HG03521 (cell line): ENCODE measurements at regions not wholly inside any gene's neighbourhood (a gene's known extent, or its start where the extent isn't known, plus 50 kb on each side); places are given as distances from the start of the nearest gene placed in this dataset.

Experiments
- ATAC-seq: cut with Tn5 transposase; IDR thresholded peaks from one replicate; pipeline ENCODE4 v1.9.1; 2021; ENCODE audit warnings: mild to moderate bottlenecking, moderate library complexity; ENCODE audit not compliant: unreplicated experiment

DNA sequence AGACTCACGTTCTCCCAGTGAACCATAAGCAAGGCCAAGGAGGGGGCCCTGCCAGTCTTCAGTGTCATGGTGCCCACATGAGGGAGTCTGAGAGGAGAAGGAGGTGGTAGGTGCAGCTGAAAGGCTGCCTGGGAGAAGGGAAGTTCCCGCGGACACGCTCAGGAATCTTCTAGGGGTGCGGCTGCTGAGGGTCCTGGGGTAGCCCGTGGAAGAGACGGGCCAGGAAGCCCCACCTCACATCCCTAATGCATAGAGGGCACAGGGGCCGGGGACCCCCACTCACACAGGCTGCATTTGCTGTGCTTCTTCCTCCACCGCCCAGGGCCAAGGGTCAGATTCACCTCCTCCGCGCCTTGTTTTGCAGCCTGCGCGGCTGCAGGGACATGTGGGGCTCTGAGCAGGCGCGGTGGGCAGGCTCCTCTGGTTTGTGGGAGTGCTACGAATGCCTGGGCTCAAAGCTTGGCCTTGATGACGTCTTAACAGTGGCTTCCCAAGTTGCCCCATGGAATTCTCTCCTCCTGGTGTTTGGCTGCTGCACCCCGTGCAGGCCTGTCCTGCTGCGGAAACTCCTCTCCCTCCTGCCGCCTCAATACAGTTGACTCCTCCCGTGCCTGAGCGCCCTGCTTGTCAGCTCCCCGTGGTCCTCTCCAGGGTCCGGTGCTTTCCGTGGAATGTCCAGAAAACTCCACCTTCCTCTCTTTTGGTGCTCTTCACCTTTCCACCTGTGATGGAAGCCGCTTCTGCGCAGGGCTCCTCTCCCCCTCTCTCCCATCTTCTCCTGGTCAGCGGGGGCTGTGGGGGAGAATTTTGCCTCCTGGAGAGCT, 95.7 kb downstream of the VAPA start:
- no peak for ATAC-seq

DNA sequence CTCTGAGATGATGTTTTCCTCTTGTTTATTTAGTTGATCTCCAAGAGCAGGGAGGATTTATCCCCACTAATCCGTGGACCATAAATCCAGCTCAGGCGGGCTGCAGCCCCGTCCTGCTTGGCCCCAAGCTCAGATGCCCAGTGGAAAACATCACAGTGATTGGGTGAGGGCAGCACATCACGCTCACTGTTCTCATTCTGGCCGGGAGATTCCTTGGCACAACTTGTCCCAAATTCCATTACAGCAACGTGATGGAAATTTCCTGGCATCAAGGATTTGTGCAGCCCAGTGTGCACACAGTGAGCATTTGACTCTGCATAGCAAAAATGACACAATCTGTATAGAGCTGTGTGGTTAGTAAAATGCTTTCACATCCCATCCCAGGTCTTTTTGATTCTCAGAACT, 96.8 kb downstream of the VAPA start:
- no peak for ATAC-seq

DNA sequence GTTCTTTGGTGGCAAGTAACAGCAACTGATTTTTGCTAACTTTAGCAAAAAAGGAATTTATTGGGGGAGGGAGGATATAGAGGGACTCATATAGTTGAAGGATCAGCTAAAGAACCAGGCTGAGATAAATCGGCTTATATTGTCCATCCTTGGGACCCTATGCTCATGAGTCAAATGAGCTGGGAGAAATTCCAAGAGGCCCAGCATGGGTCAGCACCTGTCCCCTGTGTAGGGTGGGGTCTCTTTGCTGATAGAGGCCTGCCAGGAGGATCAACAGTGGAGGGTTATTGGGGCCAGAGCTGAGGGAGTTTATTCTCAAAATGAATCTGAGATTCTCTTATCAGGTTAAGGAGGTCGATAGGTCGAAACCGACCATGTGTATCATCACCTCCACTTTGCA, 97.2 kb downstream of the VAPA start:
- ATAC-seq: no peak

GRCh38 chr18:10011751-10012150, 97.9 kb downstream of the VAPA start:
- no peak for ATAC-seq

- ATAC-seq: no peak
These were observed 98.7 kb downstream of the VAPA start for GRCh38 chr18:10012526-10012925.

GRCh38 chr18:10013621-10014543, 100.1 kb downstream of the VAPA start:
- no peak for ATAC-seq

DNA sequence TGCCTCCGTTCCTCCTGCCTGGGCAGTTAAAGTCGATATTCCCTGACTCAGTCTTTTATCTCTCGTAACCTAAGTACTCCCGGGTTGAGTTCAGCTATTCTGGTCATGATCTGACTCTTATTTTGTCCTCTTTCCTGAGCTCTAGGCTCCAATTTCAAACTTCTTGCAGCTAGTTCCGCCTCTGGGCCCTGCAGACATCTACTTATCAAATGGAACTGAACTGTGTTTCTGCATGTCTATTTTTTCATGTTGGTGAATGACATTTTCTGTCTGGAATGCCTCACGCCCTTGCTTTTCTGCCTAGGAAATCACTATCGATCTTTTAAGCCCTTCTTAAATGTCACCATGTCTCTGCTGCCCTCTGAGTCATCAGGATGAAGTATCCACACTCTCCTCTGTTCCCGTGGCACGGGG, 101.5 kb downstream of the VAPA start:
- ATAC-seq: no peak

DNA sequence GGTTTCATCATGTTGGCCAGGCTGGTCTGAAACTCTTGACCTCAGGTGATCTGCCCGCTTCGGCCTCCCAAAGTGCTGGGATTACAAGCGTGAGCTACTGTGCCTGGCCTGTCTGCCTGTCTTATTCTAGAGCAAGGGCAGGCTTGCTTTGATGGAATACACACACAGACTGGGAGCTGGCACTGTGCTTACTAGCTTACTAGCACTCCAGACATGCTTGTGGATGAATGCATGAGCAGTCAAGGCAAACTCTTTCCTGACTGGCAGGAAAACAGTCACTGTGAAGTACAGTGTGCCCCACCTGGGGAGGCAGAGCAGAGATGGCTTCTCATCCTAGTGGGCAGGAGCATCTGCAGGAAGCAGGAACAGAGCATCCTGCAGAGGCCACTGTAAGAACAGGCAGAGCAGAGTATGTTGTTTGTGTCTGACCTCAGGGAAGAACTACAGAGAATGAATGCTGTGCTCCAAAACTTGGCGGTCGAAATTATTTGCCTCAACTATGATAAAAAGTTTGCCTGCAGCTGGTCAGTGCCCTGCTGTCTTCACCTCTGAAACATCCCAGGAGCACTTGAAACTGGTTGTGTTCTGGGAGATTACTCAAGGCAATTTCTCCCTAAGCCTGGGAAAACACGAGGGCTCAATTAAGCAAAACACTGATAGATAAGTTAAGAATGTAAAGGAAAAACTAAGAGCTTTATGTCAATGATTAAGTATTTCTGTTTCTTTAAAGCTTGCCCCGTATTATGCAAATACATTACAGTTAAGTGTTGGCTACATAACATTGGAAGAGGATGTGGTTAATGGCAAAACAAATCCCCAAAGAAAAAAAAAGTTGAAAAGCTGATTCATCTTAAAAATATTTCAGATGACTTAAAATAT, 102.4 kb downstream of the VAPA start:
- ATAC-seq: no peak

GRCh38 chr18:10017043-10017442, 103.2 kb downstream of the VAPA start:
- ATAC-seq: no peak

GRCh38 chr18:10018289-10018688, 104.5 kb downstream of the VAPA start:
- no peak for ATAC-seq

DNA sequence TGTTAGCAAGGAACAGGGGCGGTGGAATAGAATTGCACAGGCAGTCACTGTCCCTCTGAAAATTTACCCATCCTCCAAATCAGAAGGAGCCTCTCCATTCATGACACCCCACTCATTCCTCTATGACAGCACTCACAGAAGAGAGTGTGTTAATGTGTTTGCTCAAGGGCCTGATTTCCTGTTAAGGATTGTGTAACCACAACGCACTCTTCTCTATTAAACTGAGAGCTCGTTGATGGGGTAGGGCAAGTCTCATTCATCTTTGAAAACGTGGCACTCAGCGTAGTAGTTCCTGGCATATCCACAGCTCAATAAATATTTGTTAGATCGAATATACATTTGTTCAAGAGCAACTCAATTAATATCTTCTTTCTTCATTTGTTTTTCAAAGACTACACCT, 106.4 kb downstream of the VAPA start:
- no peak for ATAC-seq

DNA sequence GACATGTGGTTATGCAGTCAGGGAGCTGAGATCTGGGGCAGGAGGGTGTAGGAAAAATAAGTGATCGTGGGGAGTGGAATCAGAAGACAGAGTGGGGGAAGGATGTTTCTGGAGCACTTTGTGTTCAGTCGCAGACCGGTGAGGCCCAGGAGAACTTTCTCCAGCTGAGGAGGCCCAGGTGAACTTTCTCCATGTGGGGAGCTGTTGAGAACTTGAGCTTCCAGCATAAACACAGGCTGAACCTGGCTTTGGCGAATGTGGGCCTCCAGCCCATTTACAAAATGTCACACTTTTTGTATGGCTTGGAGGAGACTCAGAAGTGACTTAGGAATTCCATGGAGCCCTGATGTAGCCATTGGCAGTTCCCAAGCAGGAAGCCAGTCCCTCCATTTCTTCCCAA, 108.5 kb downstream of the VAPA start:
- ATAC-seq: no peak

DNA sequence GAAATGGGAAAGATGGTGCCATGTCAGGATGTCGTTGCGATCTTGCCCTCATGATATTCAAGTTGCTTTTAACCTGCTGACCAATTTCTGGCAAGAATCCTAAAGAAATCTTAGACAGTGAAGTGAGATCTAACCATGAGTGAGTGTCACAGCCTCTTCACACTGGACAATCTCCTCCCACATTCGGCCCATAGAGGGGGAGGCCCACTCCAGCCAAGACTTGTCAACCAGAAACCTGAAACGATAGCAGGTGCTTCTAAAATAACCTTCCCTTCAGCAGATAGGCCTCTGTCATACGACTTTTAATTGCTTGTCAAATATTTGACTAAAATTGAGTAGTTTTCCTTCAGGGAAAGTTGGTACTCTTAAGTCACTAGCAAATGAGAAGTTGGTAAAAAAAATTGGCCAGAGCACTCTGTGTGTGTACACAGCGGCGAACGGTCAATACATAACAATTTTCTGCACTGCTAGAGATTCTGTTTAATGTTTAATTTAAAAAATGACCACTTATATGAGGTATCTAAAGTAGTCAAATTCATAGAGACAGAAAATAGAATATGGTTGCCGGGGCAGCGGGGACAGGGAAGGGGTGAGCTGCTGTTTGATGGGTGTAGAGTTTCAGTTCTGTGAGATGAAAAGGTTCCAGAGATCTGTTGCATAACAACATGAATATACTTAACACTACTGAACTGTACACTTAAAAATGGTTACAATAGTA, 110.2 kb downstream of the VAPA start:
- ATAC-seq: no peak

DNA sequence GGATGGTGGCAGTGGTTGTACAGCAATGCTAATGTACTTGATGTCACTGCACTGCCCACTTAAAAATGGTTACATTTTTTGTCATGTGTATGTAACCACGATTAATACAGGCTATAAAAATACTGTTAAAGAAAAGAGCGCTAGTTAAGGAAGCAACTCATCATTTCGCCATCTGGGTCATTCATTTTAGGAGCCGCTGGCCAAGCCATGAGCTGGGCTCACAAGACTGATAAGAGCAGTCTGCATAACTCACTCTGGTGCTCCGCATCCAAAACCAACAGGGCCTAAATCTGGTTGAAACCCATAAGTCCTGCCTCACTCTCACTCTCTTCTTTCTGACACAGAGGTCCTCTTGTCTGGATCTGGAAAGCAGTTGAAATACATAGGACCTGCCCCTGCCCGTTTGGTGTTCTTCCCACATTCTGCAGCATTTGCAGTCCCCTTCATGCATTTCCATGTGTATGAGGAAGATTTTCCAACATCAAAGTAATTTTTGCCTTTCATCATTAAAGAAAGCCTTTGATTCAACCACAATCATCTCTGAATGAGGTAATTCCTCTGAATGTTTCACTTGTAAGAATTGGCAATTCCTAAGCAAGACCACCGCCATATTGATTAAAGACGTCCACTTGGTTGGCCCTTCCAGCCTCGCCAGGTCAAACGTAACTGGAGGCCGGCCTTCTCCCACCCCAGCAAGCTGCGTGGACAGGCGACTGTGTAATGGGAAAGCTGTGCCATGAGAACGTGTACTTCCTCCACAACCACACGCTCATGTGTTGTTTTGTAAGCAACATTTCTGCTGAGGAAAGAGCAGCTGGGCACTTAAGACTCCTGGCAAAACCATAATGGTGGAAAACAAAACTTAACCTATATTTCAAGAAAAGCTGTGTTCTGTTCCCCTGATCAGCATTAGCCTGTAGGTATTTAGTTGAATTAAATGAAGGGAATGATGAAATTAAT, 112.2 kb downstream of the VAPA start:
- no peak for ATAC-seq

DNA sequence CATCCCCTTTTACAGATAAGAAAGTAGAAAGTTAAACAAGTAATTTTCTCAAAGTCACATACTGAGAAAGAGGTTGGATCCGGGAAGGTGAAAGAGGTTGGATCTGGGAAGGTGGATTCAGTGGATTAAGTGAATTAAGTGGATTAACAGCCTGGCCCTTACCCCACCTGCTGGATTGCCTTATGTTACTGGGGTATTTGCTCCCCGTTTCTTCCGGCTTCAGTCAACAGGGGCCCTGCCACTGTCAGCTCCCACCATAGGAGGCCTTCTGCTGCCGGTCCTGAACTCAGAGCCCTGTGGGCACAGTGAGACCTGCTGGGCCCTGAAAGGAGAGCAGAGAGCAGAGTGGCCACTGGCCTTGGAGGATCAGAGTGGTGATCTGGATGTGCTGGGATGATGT, 113.2 kb downstream of the VAPA start:
- ATAC-seq: no peak

DNA sequence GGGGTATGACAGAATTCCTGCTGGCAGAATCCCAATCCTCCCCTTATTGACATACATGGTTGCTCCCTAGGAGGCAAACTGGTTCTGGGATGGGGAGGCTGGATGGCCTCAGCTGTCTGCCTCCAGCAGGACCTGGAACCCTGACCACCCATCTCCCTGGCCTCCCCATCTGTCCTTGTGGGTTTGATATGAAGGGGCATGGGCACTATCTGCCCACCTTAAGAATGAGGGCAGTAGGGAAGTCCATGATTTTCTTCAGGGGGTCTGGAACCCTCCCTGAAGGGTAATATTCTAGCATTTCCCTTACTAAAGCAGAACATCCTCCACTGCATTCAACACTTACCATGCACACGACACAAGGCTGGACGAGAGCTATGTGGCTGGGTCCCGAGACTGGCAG, 113.6 kb downstream of the VAPA start:
- ATAC-seq: no peak

DNA sequence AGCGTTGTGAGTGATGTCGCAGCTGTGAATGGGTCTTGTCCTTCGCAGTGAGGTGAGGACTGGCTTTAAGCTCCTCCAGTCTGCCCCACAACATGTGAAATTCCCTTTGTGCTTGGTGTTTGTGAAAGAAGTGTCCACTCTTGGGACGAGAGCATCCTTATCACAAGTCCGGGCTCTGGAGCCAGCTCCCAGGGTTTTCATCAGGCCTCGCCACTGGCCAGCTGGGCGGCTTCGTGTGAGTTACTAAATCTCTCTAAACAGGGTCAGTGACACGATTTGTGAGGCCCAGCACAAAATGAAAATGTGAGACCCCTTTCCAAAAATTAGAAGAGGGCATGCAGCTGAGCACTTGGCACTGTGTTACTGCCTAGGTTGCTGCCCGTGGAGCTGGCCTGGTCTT, 115.9 kb downstream of the VAPA start:
- ATAC-seq: no peak

DNA sequence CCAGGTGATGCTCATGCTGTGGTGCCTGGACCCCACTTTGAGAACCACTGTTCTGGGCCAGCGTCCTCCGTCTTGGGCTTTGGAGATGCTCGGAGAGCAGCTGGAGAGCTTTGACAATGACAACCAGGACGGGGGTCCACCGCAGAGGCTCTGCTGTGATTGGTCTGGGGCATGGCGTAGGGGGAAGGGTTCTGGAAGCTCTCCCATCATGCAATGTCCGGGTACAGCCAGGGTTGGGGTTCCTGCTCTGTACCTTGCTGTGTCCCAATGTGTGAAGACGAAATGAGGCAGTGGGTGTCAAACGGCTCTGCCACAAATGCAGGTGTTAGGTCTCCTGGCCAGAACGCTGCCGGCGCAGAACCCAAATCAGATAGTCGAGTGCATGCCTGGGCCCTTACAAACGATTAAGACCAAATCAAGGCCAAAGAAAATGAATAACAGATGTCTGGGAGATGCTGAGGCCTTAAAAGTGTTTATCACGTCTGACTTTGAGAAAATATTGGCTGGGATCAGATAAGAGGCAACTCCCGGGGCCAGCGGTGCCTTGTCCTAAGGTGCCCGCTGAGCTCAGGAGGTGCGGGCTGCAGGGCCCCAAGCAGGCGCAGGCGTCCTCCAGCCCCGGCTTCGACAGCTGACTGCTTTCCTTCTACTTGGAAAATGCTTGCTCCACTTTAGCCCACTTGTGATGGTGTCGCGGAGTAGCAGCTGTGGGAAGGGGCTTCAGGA, 117.2 kb downstream of the VAPA start:
- no peak for ATAC-seq
